ENCODE measurements at regions not wholly inside any gene's neighbourhood (a gene's known extent, or its start where the extent isn't known, plus 50 kb on each side); places are given as distances from the start of the nearest gene placed in this dataset.

- no peak for TF ChIP-seq IKZF1 (conservative IDR thresholded peaks at IDR 0.05)
- TF ChIP-seq FOS (IDR thresholded peaks at IDR 0.05; ENCODE audit: borderline replicate concordance, extremely low read depth, insufficient read length) = no peak
- TF ChIP-seq NRF1 (conservative IDR thresholded peaks at IDR 0.05; ENCODE audit: low read depth, low read length) = no peak
- TF ChIP-seq ATF2 (IDR thresholded peaks at IDR 0.05; ENCODE audit: low read length) = no peak
- TF ChIP-seq ZNF217 (IDR thresholded peaks at IDR 0.05) = no peak
- no peak for TF ChIP-seq SPI1 (IDR thresholded peaks at IDR 0.05; ENCODE audit: borderline replicate concordance, insufficient read depth, low read depth, low read length)
- TF ChIP-seq FOXM1 (IDR thresholded peaks at IDR 0.05; ENCODE audit: low read depth, low read length) = no peak
- TF ChIP-seq BRCA1 (IDR thresholded peaks at IDR 0.05; ENCODE audit: low read depth, low read length) = no peak
- TF ChIP-seq, protein P1, sequence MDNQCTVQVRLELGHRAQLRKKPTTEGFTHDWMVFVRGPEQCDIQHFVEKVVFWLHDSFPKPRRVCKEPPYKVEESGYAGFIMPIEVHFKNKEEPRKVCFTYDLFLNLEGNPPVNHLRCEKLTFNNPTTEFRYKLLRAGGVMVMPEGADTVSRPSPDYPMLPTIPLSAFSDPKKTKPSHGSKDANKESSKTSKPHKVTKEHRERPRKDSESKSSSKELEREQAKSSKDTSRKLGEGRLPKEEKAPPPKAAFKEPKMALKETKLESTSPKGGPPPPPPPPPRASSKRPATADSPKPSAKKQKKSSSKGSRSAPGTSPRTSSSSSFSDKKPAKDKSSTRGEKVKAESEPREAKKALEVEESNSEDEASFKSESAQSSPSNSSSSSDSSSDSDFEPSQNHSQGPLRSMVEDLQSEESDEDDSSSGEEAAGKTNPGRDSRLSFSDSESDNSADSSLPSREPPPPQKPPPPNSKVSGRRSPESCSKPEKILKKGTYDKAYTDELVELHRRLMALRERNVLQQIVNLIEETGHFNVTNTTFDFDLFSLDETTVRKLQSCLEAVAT (IDR thresholded peaks at IDR 0.05) = no peak
- no peak for TF ChIP-seq GABPA (IDR thresholded peaks at IDR 0.05; ENCODE audit: low read depth)
- no peak for TF ChIP-seq MEF2A (IDR thresholded peaks at IDR 0.05; ENCODE audit: insufficient read depth, low read depth, low read length)
- TF ChIP-seq ZBTB11 (CRISPR knock-in tag; IDR thresholded peaks at IDR 0.05) = no peak
Observed at GRCh38 chr20:11144114-11144950, 470.5 kb upstream of the JAG1 start (continued).

Measured in GM12878 (cell line).